GM10248 (cell line): ENCODE measurements at regions not wholly inside any gene's neighbourhood (a gene's known extent, or its start where the extent isn't known, plus 50 kb on each side); places are given as distances from the start of the nearest gene placed in this dataset.

Experiments used
- CTCF ChIA-PET: fragments of 300-600 bp; sonication (Branson Sonifier 250); formaldehyde crosslinking; extraction: SDS; loops from one replicate; lab custom pipeline; 2021; ENCODE audit warnings: antibody characterized with exemption; lab: Yijun Ruan, JAX
- POLR2A ChIA-PET: fragments of 350-650 bp; sonication (Branson Sonifier 250); formaldehyde crosslinking; extraction: SDS; loops from one replicate; lab custom pipeline; 2020; ENCODE audit warnings: antibody characterized with exemption; lab: Yijun Ruan, JAX
- DNase-seq: peaks from one replicate; pipeline ENCODE4 v3.0.0; 2012; ENCODE audit errors: extremely low spot score
- TF ChIP-seq, protein P1 (sequence below): IDR thresholded peaks from 2 replicates; pipeline ENCODE4 v1.5.1; 2012; ENCODE audit warnings: mild to moderate bottlenecking, low read depth; ENCODE audit errors: extremely low read depth, missing control alignments, control extremely low read depth

GRCh38 chr5:156135531-156135930, 191.4 kb upstream of the SGCD start:
- CTCF ChIA-PET, result no interaction called here

GRCh38 chr5:156137071-156137869, 189.7 kb upstream of the SGCD start:
- ChIA-PET CTCF (no interaction called here), POLR2A (no interaction called here)
- TF ChIP-seq, protein P1, sequence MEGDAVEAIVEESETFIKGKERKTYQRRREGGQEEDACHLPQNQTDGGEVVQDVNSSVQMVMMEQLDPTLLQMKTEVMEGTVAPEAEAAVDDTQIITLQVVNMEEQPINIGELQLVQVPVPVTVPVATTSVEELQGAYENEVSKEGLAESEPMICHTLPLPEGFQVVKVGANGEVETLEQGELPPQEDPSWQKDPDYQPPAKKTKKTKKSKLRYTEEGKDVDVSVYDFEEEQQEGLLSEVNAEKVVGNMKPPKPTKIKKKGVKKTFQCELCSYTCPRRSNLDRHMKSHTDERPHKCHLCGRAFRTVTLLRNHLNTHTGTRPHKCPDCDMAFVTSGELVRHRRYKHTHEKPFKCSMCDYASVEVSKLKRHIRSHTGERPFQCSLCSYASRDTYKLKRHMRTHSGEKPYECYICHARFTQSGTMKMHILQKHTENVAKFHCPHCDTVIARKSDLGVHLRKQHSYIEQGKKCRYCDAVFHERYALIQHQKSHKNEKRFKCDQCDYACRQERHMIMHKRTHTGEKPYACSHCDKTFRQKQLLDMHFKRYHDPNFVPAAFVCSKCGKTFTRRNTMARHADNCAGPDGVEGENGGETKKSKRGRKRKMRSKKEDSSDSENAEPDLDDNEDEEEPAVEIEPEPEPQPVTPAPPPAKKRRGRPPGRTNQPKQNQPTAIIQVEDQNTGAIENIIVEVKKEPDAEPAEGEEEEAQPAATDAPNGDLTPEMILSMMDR, result no peak
- DNase-seq, result no peak

More at GRCh38 chr5:156135531-156135930, 191.4 kb upstream of the SGCD start:
- no peak for DNase-seq
- TF ChIP-seq, protein P1, result no peak
- POLR2A ChIA-PET, result no interaction called here

- CTCF ChIA-PET, result no interaction called here
Measured at GRCh38 chr5:156142867-156143266, 184.1 kb upstream of the SGCD start.

GRCh38 chr5:156147261-156147943, 179.6 kb upstream of the SGCD start:
- TF ChIP-seq, protein P1, result no peak
- CTCF ChIA-PET, result interaction anchor here (1.3 kb wide), 1 partner anchor 21 kb away, joined by 4 read pairs; no protein-coding TSS in a partner anchor
- POLR2A ChIA-PET, result no interaction called here
- DNase-seq, result no peak

More at GRCh38 chr5:156142867-156143266, 184.1 kb upstream of the SGCD start:
- TF ChIP-seq, protein P1, result no peak
- DNase-seq, result no peak
- POLR2A ChIA-PET, result no interaction called here

DNA sequence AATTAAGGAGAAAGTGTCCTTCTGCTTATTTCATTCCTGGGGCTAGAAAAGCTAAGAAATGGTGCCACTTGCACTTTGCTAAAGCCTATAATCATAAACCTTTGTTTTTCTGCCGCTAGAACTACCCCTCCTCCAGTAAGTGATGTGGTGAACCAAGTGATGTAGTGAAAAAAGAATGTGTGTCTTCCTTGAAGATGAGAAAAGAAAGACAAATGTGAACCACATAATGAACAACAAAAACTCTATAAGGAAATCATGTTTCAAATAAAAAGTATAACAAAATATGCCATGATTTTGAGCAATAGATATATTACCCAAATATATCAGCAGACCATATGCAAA, 179.0 kb upstream of the SGCD start:
- POLR2A ChIA-PET, result no interaction called here
- no peak for DNase-seq
- CTCF ChIA-PET, result interaction anchor here (0.7 kb wide), 1 partner anchor 666 kb away, joined by 3 read pairs; no protein-coding TSS in a partner anchor
- TF ChIP-seq, protein P1, result no peak

GRCh38 chr5:156148301-156148700, 178.7 kb upstream of the SGCD start:
- POLR2A ChIA-PET, result no interaction called here
- no peak for DNase-seq
- CTCF ChIA-PET, result interaction anchor here (0.7 kb wide), 1 partner anchor 665 kb away, joined by 3 read pairs; no protein-coding TSS in a partner anchor
- TF ChIP-seq, protein P1, result no peak
